NCI-H526 (cell line): ENCODE measurements at regions not wholly inside any gene's neighbourhood (a gene's known extent, or its start where the extent isn't known, plus 50 kb on each side); places are given as distances from the start of the nearest gene placed in this dataset.
"Not testable (repeated sequence)": the region's sequence is repeated elsewhere in the genome, so short reads cannot be mapped to it uniquely, and the experiment has no call there.

Source experiments
- DNase-seq, 2 experiments: peaks; one replicate each; lab custom pipeline; 2025; lab: John Stamatoyannopoulos, UW

DNA sequence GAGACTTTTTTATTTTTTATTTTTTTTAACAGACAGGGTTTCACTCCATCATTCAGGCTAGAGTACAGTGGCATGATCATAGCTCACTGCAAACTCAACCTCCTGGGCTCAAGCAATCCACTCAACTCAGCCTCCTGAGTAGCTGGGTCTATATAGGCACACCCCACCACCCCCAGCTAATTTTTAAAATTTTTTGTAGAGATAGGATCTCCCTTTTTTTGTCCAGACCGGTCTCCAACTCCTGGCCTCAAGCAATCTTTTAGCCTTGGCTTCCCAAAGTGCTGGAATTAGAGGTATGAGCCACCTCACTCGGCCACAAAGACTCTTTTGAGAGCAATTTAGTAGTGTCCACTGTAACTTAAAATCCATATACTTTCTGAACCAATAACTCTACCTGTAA, 103.3 kb upstream of the DST start:
- DNase-seq: no peak

DNA sequence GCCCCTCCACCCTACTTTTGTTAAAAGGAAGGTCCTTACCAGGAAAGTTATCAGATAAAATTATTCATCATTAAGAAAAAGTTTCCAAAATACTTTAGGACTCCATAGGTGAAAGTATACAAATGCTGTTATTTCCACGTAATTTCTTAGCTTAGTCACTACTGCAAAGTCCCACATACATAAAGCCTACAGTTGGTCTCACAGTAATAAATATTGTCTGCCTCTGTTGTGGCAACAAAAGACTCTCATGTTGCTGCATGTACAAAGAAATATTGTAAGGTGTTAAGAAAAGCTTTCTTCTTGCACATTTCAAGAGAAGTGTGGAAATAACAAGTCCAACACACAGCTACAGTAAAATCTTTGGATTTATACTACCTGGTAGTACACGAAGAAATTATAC, 102.4 kb upstream of the DST start:
- no peak for DNase-seq

DNA sequence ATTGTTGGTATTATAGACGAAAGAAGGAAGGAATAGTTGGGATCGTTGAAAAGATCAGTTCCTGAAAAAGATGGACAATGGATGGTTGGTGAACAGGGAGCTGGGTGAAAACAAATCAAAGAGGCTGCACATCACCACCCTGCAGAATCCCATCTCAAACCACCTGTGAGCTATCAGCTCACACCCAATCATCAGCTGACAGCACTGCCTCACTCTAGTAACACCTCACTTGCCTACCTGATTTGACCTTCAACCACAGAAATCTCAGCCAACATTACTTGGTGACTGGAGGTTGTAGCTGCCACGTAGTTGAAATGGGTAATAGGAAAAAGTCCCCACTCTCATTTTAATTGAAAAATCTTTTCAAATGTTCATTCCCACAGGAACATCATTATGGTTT, 101.8 kb upstream of the DST start:
- DNase-seq: no peak

DNA sequence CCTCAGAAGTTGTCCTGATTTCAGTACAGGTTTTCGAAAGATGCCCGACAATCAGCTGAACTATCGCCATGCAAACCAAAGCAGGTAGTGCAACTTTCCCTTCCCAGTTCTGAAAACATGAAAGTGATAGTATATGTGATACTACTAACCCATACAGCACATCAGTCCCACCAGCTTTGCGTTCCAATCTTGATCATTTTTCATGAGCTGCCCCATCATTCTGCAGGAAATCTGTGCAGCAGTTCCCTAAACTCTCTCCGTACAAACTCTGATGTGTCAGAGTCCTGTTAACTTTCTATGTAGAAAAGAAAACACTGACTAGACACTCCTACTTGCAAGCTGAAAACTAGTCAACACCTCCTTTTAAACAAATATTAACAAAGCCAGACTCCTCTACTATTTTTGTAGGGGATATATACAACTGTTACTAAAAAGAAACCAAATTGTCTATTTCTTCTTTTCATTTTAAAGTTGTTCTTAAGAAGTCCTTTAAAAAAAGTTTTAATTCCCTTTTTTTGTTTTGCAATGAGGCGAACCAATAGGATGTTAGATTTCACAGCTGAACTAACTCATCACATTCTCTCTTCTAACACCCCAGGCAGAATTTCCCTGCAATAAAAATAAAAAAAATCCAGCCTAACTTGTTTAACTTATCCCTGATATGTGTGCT, 99.6 kb upstream of the DST start:
- DNase-seq: no peak

DNA sequence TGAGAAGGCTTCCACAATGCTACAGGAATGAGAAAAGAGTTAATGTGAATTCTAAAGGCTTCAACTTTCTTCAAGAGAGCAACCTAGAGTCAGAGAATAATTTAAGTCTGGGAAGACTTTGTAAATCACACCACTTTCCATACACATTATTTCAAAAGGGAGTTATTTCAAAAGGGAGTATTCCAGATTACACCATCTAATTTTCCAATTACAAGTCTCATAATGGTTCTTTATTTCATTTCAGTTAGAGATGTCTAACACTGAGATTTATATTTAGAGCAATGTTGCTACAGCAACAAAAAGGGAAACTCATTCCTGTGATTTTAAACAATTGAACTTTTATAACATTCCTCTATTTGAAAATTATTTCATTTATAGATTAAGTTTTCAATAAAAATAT, 98.8 kb upstream of the DST start:
- no peak for DNase-seq

DNA sequence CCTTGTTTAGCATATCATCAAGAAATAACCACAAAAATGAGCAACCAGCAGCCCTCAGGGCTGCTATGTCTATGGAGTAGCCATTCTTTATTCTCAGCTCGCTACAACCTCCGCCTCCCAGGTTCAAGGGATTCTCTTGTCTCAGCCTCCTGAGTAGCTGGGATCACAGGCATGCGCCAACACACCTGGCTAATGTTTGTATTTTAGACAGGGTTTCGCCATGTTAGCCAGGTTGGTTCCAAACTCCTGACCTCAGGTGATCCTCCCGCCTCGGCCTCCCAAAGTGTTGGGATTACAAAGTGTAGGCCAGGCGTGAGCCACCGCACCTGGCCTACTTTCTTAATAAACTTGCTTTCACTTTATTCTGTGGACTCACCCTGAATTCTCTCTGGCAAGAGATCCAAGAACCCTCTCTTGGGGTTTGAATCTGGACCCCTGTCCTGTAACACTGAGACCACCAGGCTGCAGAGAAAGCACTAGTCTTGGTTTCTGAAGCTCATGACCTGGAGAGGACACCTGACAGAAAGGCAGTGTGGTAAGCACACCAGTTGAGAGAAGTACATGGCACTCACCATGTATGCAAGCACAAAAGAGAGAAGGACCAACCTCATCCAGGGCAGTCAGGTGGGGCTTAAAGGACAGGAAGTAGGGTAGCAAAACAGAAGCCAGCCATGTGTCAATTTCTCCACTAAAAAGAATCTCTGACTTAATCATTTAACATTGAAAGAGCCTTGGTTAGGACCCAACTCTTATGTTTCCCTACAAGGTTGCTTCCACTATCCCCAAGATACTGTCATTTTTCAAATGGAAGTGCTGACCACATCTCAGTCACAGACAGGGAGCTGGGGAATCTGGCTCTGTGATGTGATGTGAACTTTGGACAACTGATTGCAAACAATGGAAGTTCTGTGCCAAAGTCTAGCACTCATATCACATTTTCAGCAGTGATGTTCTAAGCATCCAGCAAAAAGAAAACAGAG, 97.4 kb upstream of the DST start:
- DNase-seq: no peak

DNA sequence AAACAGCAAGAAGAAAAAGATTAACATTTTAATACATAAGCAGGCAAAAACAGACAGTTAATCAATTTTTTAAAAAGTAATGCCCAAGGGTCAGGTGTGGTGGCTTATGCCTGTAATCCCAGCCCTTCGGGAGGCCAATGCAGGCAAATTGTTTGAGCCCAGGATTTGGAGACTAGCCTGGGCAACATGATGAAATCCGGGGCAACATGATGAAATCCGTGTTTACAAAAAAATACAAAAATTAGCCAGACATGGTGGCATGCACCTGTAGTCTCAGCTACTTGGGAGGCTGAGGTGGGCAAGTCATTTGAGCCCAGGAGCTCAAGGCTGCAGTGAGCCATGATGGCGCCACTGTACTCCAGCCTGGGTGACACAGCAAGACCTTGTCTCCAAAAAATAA, 94.1 kb upstream of the DST start:
- no peak for DNase-seq

DNA sequence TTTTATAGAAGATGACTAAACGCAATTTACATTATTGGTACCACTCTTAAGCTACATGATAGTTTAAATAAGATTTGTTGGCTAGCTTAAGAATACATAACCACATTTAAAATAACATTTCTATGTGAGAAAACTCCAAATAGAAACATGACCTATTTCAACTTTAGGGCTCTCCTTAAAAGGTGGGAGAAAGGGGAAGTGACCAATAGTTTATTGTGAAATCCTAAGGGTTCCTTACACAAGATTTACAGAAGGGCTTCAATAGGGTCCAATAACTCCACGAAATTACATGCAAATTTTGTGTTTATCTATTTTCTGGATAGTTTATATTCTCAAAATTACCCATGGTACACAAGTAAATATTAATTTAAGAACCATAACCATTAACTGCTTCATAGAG, 91.6 kb upstream of the DST start:
- no peak for DNase-seq

DNA sequence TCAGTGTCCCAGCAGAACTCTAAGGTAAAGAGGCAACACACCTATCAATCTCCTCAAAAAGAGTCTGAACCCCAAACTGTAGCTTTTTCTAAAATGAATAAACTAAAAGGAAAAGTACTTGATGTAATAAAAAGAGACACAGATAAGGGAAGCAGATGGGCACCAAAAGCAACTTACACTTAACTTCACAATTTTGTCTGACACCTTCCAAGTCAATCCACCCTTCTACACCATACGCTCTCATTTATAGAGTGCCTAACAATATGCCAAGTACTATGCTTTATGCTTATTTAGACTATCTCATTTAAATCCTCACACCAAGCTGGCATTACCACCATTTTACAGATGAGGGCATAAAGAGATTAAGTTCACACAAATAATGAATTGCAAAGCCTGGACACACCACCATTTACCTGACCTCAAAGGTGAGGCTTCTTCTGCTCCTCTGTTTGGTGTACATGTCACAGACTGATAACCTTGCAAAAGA, 90.6 kb upstream of the DST start:
- no peak for DNase-seq

DNA sequence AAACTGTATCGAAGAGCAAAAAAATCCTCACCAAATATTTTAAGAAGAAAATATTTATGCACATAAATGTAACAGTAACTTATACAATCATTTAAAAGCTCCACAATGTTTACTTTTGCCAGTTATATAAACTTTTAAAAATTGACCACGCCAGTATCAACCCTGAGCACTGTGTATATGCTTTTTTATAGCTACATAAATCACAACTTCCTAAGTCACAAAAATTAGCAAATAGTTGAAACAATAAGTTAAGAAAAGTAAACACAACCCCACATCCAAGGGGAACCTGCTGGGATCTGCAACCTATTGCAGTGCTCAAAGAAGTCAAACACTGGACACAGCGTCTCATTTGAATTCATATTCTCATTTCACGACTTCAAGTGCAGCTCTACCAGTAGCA, 89.8 kb upstream of the DST start:
- DNase-seq: no peak

DNA sequence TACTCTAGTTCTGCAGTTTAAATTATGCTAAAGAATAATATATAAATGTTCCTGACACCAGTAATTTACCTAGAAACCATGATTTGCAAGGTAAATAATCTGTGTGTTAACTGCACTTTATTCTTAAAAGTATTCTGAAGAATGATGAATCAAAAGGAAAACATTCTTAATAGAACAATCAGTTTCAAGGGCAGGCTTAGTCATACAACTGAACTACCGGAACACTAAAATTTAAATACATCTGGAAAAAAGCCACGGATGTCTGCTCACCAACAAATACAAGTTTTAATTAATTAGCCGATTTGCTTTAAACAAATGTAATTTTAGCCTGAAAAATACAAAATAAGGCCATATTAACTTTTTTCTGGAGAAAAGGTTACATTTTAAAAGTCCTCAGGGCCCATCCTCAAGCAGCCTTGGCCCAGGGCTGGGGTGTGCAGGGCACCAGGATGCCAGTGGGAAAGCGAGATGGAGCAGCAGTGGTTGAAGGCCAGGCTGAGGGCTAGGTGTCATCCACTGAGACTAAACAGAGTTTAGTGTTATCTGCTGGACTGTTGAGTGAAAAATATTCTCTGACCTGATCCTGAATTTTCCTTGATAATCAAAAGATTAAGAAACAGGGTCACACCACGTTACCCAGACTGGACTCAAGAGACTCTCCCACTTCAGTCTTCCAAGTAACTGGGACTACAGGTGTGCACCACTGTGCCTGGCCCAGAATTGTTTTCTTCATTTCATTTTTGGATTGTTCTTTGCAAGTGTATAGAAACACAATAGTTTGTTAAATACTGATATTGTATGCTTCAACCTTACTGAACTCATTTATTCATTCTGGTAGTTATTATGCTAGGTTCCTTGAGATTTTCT, 88.2 kb upstream of the DST start:
- DNase-seq: no peak

DNA sequence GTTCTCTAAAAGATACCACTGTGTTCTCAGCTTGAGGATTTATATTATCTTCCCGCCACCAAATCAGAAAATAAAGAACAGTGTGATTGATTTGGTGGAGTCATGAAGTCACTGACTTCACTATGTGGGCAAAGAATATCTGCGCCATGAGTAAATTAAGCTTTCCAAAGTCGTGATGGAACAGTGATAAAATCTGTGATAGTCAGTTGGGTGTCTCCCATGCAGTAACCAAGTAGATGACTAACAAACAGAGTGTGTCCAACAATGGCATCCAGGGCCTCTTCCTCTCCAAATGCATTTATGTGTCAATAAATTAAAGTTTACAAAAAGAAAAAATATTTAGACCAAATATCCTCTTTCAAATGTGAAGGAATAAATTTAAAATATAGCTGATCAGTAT, 87.0 kb upstream of the DST start:
- DNase-seq: no peak

DNA sequence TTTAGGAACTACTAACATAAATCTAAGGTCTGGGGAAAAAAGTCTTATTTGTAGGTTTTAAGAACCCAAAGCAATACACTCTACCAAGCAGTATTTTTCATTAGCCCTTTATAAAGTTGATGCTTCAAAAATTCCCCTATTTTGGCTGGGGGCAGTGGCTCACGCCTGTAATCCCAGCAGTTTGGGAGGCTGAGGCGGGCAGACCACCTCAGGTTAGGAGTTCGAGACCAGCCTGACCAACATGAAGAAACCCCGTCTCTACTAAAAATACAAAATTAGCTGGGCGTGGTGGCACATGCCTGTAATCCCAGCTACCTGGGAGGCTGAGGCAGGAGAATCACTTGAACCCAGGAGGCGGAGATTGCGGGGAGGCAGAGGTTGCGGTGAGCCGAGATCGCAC, 86.5 kb upstream of the DST start:
- DNase-seq: not testable (repeated sequence)

DNA sequence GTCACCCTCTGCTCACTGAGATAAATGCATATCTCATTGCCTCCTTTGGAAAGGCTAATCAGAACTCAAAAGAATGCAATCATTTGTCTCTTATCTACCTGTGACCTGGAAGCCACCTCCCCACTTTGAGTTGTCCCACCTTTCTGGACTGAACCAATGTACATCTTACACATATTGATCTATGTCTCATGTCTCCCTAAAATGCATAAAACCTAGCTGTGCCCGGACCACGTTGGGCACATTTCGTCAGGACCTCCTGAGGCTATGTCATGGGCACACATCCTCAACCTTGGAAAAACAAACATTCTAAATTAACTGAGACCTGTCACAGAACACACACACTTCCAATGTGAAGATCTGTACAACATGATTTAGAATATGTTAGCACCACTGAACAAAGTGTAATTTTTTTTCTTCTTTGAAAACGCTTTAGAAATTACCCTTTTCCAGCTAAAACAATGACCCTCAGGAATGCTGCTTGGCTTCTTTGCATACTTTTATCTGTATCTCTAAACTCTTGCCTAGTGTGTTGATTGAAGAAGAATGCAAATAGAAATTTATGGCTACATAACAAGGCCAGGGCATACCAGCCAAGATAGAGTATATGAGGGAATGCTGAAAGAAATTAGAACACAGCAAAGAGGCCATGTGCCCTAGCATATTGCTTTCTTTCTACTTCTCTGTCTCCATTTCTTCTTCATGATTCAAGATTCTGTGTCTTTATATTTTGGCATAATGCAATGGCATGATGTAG, 84.6 kb upstream of the DST start:
- DNase-seq: no peak

DNA sequence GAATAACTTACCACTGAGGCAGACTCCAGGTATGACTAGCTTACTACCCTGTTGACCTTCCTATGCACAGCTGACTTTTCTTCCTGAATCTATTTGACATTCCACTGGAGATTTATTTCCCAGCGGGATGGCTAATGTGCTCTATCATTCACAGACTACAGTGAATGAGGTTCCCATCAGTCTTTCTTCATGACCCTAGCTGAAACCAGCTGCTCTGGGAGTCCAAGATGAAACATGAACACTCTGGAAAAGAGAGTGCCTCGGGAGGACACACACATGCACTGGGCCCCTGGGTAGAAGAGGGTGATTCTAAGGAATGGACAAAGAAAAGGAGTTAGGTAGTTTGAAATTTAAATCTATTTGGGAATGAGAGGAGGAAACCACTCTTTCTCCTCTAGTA, 82.6 kb upstream of the DST start:
- DNase-seq: no peak

DNA sequence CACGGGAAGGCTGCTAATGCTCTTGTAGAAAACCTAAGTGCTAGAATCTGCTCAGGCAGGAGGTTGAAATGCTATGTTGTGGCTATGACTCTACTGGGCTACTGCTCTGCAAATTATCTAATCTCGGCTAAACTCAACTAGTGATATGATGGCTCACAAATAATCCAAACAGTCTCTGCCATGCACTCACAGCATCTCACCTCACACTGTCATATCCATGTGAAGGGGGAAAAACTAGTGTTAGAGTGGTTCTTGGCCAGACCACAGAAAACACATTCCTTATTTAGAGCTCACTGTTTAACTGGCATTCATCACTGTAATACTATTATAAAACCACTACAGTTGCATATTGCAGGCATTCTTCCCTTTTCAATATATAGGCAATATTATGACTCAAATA, 81.8 kb upstream of the DST start:
- DNase-seq: no peak

DNA sequence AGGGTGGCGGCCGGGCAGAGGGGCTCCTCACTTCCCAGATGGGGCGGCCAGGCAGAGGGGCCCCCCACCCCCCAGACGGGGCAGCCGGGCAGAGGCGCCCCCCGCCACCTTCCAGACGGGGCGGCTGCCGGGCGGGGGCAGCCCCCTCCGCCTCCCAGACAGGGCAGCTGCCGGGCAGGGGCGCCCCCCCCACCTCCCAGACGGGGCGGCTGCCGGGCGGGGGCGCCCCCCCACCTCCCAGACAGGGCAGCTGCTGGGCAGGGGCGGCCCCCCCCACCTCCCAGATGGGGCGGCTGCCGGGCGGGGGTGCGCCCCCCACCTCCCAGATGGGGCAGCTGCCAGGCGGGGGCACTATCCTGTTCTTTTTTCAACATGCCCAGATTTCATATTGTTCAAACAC, 78.2 kb upstream of the DST start:
- no peak for DNase-seq

DNA sequence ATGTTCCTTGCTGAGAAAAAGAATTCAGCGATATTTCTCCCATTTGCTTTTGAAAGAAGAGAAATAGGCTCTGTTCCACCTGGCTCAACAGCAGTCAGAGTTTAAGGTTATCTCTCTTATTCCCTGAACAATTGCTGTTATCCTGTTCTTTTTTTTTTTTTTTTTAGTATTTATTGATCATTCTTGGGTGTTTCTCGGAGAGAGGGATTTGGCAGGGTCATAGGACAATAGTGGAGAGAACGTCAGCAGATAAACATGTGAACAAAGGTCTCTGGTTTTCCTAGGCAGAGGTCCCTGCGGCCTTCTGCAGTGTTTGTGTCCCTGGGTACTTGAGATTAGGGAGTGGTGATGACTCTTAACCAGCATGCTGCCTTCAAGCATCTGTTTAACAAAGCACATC, 77.5 kb upstream of the DST start:
- not testable (repeated sequence) for DNase-seq

DNA sequence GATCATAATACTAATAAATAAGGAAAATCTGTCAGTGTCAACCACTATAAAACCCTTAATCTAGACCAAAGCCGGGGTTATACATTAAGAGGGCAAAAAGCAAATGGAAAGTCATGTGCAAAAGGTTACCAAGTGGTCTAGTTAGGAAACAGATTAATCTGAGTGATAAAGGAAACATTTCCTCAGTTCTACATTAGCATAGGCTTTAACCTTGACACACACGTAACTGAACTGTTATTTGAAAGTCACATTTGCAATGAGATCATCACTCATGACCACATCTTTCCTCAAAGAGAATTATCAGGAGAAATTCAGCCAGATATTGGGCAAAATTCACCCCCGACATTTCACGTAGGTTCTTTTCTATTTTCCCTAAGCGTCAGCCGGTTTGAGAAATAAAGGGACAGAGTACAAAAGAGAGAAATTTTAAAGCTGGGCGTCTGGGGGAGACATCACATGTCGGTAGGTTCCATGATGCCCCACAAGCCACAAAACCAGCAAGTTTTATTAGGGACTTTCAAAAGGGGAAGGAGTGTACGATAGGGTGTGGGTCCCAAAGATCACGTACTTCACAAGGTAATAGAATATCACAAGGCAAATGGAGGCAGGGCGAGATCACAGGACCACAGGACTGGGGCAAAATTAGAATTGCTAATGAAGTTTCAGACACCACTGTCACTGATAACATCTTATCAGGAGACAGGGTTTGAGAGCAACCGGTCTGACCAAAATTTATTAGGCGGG, 76.8 kb upstream of the DST start:
- DNase-seq: not testable (repeated sequence)

DNA sequence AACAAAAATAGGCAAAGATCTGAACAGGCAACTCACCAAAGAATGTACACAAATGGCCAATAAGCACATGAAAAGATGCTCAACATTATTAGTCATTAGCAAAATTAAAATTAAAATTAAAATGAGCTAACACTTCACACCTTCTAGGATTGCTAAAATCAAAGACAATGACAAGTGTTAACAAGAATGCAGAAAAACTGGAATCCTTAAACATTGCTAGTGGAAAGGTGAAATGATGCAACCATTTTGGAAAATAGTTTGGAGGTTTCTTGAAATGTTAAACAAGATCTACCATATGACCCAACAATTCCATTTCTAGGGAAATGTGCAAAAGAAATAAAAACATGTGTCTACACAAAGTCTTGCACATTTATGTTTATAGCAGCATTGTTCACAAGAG, 75.5 kb upstream of the DST start:
- DNase-seq: no peak

DNA sequence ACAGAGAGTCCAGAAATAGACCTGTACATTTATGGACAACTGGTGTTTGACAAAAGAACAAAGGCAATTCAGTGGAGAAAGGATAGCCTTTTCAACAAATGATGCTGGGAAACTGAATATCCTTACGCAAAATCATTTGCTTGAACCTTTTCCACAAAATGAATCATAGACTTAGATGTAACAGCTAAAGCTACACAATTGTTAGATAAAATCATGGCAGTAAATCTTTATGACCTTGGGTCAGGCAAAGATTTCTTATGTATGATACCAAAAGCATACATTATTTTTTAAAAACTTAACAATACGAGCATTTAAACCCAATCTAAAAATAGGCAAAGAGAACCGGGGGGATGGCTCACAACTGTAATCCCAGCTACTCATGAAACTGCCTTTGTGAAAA, 73.5 kb upstream of the DST start:
- DNase-seq: no peak
